Aorta (tissue), 5 donors: ENCODE measurements at regions not wholly inside any gene's neighbourhood (a gene's known extent, or its start where the extent isn't known, plus 50 kb on each side); places are given as distances from the start of the nearest gene placed in this dataset.

Source experiments
- ATAC-seq: fragments of 200-7000 bp; cut with Tn5 transposase; one replicate; pipeline ENCODE4 v1.9.1; 2022; ENCODE audit warnings: moderate library complexity; ENCODE audit not compliant: low FRiP score
- DNase-seq, 2 donors: peaks; one replicate each; pipeline ENCODE4 v3.0.0-alpha.2; 2020
- H3K27ac ChIP-seq, 2 donors: one replicate each; pipeline ENCODE4 v1.5.1; 2013; ENCODE audit warnings: low read length in 2 of 2, mild to moderate bottlenecking in 2 of 2, moderate library complexity in 2 of 2, control low read depth in 1 of 2, inconsistent platforms in 1 of 2, low read depth in 1 of 2
- H3K27me3 ChIP-seq, 2 donors: one replicate each; pipeline ENCODE4 v1.6.1; 2013; ENCODE audit warnings: control low read depth in 1 of 2, low read length in 1 of 2, mild to moderate bottlenecking in 1 of 2, moderate library complexity in 1 of 2; ENCODE audit not compliant: insufficient read depth in 2 of 2, control insufficient read depth in 1 of 2
- H3K36me3 ChIP-seq, 2 donors: one replicate each; pipeline ENCODE4 v1.6.1; 2013; ENCODE audit warnings: control low read depth in 1 of 2, low read length in 1 of 2, mild to moderate bottlenecking in 1 of 2; ENCODE audit not compliant: insufficient read depth in 2 of 2, control insufficient read depth in 1 of 2
- H3K4me1 ChIP-seq, 2 donors: one replicate each; pipeline ENCODE4 v1.6.1; 2013; ENCODE audit warnings: low read length in 2 of 2, control low read depth in 1 of 2, mild to moderate bottlenecking in 1 of 2, moderate library complexity in 1 of 2; ENCODE audit not compliant: insufficient read depth in 2 of 2, control insufficient read depth in 1 of 2
- H3K4me3 ChIP-seq, 2 donors: one replicate each; pipeline ENCODE4 v1.5.1; 2013; ENCODE audit warnings: low read length in 2 of 2, control low read depth in 1 of 2, mild to moderate bottlenecking in 1 of 2
- H3K9me3 ChIP-seq: one replicate; pipeline ENCODE4 v1.6.1; 2013; ENCODE audit warnings: mild to moderate bottlenecking, low read length; ENCODE audit not compliant: control insufficient read depth
- WGBS, 2 donors: extraction: QIAGEN DNeasy Blood & Tissue Kit; methylation state at CpG; one replicate each; pipeline ENCODE4 v1.1.7; 2013; 5-methylcytosine and 5-hydroxymethylcytosine counted together
- intact Hi-C, 2 donors: fragments of 100-400 bp; cut with DNase I; formaldehyde crosslinking; loops; one replicate each; pipeline versions ENCODE4 v1.14.2 to v1.15.0; 2022
- donor health status: healthy with polysubstance abuse.
- donor health status: Bipolar disorder and iron deficiency.
- donor health status: DM: no; HTN: no; CAD: no.
- donor health status: DM: no; HTN: no; CAD: no.
- donor health status: DM: yes; HTN: yes; CAD: no.

DNA sequence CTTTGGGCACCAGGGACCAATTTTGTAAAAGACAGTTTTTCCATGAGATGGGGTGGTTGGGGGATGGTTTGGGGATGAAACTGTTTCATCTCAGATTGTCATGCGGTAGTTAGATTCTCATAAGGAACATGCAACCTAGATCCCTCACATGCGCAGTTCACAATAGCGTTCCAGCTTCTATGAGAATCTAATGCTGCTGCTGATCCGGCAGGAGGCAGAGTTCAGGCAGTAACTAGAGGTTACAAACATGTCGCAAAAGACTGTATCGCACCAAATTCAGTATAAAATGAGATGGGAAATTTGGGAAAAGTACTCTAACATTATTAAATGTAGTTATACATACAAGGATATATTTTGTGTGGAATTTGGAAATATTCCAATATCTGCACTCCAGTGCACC, 213.2 kb upstream of the LRFN5 start:
- intact Hi-C loops = no loop called here
- 79 to 87% methylated on average over 6 of the region's 6 CpGs for WGBS, 2 donors
- ATAC-seq (no peak), DNase-seq (no peak)
- Histone ChIP-seq H3K9me3 (no peaks in the 10 kb centered on the region), H3K27ac (no peak overlapping the region), H3K4me3 (no peak overlapping the region), H3K36me3 (no peaks in the 10 kb centered on the region), H3K27me3 (no peaks in the 10 kb centered on the region), H3K4me1 (no peaks in the 10 kb centered on the region)

DNA sequence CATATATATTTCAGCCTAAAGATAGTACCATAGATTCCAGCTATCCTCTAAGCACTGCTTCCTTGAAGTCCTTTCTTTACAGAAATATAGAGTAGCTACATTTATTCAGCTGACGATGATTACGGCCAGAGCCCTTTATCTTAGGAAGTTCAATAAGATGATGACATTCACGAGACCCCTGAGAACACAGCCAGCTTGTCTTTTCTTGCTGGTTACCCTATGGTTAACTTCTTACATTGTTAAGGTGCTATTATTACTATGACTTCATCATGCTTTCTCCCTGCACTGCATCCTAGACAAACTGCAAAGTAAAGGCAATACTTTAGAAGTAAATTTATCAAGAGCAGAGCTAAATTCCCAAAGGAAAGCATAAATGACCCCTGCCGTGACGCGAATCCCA, 214.4 kb upstream of the LRFN5 start:
- 35 to 63% methylated on average over 6 of the region's 6 CpGs for WGBS, 2 donors
- no peak overlapping the region for H3K4me3 ChIP-seq
- no peaks in the 10 kb centered on the region for H3K36me3 ChIP-seq
- ATAC-seq = no peak
- H3K27me3 ChIP-seq = no peaks in the 10 kb centered on the region
- H3K9me3 ChIP-seq = no peaks in the 10 kb centered on the region
- no peak overlapping the region for H3K27ac ChIP-seq
- intact Hi-C loops = no loop called here
- no peaks in the 10 kb centered on the region for H3K4me1 ChIP-seq
- DNase-seq = no peak

GRCh38 chr14:41389355-41389754, 217.3 kb upstream of the LRFN5 start:
- Histone ChIP-seq H3K36me3 (no peaks in the 10 kb centered on the region), H3K27ac (no peak overlapping the region), H3K4me1 (no peaks in the 10 kb centered on the region), H3K9me3 (no peaks in the 10 kb centered on the region), H3K27me3 (no peaks in the 10 kb centered on the region), H3K4me3 (no peak overlapping the region)
- intact Hi-C loops = no loop called here
- 63 to 67% methylated on average over 1 of the region's 1 CpG for WGBS, 2 donors
- DNase-seq = no peak
- no peak for ATAC-seq

GRCh38 chr14:41385797-41386196, 220.9 kb upstream of the LRFN5 start:
- no peak for DNase-seq
- Histone ChIP-seq H3K27ac (no peak overlapping the region), H3K4me3 (no peak overlapping the region), H3K36me3 (no peaks in the 10 kb centered on the region), H3K9me3 (no peaks in the 10 kb centered on the region), H3K4me1 (no peaks in the 10 kb centered on the region), H3K27me3 (no peaks in the 10 kb centered on the region)
- ATAC-seq = no peak
- intact Hi-C loops = no loop called here
- WGBS, 2 donors = 74 to 87% methylated on average over 1 of the region's 1 CpG

DNA sequence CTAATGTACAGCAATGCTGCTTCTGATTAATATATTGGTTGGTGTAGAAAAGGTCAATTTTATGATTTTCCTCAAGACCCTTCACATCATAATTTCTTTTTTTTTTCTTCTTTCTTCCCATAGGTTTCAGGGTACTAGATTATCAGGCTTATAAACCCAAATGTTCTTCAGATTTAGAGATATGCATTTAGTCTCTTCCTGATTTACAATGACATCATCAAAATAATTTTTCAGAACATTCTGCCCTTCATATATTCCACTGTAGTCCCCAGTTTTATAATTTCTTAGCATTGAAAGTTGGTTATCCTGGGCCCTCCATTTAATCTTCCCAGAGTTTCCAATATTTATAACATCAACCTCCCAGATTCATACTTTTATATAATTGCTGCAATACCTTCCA, 226.7 kb upstream of the LRFN5 start:
- intact Hi-C loops = no loop called here
- Histone ChIP-seq H3K4me3 (no peak overlapping the region), H3K27me3 (no peaks in the 10 kb centered on the region), H3K4me1 (no peaks in the 10 kb centered on the region), H3K36me3 (no peaks in the 10 kb centered on the region), H3K9me3 (no peaks in the 10 kb centered on the region), H3K27ac (no peak overlapping the region)
- no peak for ATAC-seq
- DNase-seq = no peak

DNA sequence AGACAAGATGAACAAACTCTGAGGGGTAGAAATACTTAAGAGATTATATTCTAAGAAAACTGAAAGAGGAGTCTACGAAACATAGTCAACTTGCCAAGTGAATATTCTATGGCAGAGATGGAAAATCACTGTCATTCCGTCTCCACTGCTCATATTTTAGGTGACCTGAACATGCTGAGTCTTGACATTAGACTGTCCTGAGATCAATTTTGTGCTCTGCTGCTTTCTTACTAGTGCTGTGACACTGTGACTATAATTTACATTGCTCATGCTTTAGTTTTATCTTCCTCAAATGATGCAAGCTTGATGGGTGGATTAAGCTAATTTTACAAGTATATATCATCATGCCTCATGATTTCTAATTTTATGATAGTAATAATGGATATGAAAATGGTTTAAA, 228.2 kb upstream of the LRFN5 start:
- H3K36me3 ChIP-seq = no peaks in the 10 kb centered on the region
- H3K4me3 ChIP-seq = no peak overlapping the region
- DNase-seq (no peak), ATAC-seq (no peak)
- H3K27me3 ChIP-seq = no peaks in the 10 kb centered on the region
- WGBS, 2 donors = 75 to 80% methylated on average over 2 of the region's 2 CpGs
- no peaks in the 10 kb centered on the region for H3K4me1 ChIP-seq
- H3K27ac ChIP-seq = no peak overlapping the region
- H3K9me3 ChIP-seq = no peaks in the 10 kb centered on the region
- intact Hi-C loops = no loop called here

GRCh38 chr14:41377932-41378331, 228.7 kb upstream of the LRFN5 start:
- intact Hi-C loops = no loop called here
- H3K4me1 ChIP-seq = no peaks in the 10 kb centered on the region
- no peak for DNase-seq
- no peak for ATAC-seq
- H3K4me3 ChIP-seq = no peak overlapping the region
- H3K27ac ChIP-seq = no peak overlapping the region
- no peaks in the 10 kb centered on the region for H3K27me3 ChIP-seq
- no peaks in the 10 kb centered on the region for H3K9me3 ChIP-seq
- WGBS, 2 donors = 77 to 79% methylated on average over 2 of the region's 2 CpGs
- no peaks in the 10 kb centered on the region for H3K36me3 ChIP-seq

DNA sequence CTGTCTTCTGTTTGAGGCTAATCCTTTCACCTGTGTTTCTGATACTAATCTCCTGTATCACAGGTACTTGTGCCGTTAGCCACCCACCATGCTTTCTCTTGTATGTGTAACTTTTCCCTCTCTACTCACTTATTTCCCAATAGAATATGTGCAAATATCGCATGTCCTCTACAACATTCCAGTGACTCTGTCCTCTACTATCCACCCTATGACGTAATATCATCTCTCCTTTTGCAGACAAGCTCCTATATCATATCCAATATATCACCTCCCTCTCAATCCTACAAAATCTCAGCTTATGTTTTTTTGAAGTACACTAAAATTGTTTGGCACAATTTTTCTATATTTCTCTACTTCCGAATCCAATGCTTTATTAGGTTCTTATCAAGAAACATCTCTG, 232.6 kb upstream of the LRFN5 start:
- WGBS, 2 donors = 83 to 85% methylated on average over 4 of the region's 4 CpGs
- ATAC-seq (no peak), DNase-seq (no peak)
- Histone ChIP-seq H3K4me3 (no peak overlapping the region), H3K27me3 (no peaks in the 10 kb centered on the region), H3K9me3 (no peaks in the 10 kb centered on the region), H3K36me3 (no peaks in the 10 kb centered on the region), H3K27ac (no peak overlapping the region), H3K4me1 (no peaks in the 10 kb centered on the region)
- intact Hi-C loops = no loop called here

- no peak overlapping the region for H3K4me3 ChIP-seq
- no peak overlapping the region for H3K27ac ChIP-seq
- DNase-seq (no peak), ATAC-seq (no peak)
- H3K36me3 ChIP-seq = no peaks in the 10 kb centered on the region
- no peaks in the 10 kb centered on the region for H3K4me1 ChIP-seq
- WGBS, 2 donors = 48 to 65% methylated on average over 3 of the region's 3 CpGs
- no peaks in the 10 kb centered on the region for H3K9me3 ChIP-seq
- intact Hi-C loops = no loop called here
- H3K27me3 ChIP-seq = no peaks in the 10 kb centered on the region
These were observed 244.5 kb upstream of the LRFN5 start for GRCh38 chr14:41362139-41362538.
